ENCODE measurements at regions not wholly inside any gene's neighbourhood (a gene's known extent, or its start where the extent isn't known, plus 50 kb on each side); places are given as distances from the start of the nearest gene placed in this dataset.

- no peaks in the 10 kb centered on the region for H3K36me3 ChIP-seq (ENCODE audit: insufficient read depth, low read length)
- no peaks in the 10 kb centered on the region for H3K9me3 ChIP-seq (replicated peaks; ENCODE audit: low read length)
- H3K4me2 ChIP-seq (ENCODE audit: low read length): no peak overlapping the region
- H3K4me3 ChIP-seq (ENCODE audit: low read length): no peak overlapping the region
- peaks cover 57% of the 10 kb centered on the region for H3K27me3 ChIP-seq (ENCODE audit: control insufficient read depth, insufficient read depth, low read length)
- H3K4me1 ChIP-seq (ENCODE audit: control insufficient read depth, insufficient read depth, low read length): no peaks in the 10 kb centered on the region
- no peak overlapping the region for H3K9ac ChIP-seq (ENCODE audit: low read depth, low read length)
Measured at GRCh38 chr15:77764095-77764494, 131.4 kb upstream of the LINGO1 start.

DNA sequence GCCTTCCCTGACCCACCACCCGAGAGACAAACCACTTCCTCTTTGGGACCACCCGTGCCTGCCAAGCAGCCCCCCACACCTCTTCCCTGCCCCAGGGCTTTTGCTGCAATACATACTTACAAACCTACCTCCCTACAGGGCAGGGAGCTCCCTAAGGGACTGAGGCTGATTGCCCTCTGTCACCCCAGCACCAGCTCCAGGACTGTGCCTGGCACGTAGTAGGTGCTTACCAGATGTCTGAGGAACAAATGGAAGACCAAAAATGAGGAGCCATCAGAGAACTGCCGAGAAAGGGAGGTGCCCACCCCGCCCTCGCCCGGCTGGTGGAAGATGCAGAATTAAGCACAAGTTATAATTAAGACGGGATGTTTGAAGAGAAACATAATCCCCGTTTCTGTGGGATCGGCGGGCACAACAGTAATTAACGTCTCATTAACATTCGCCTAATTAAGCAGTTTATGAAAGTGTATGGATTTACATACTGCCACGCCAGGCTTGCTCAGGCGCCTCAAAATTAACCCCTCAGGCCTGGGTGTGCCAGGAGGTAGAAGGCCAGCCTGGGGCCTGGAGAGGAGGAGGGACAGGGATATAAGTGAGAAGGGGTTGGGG, 130.1 kb upstream of the LINGO1 start:
- H3K4me1 ChIP-seq (ENCODE audit: control insufficient read depth, insufficient read depth, low read length): no peaks in the 10 kb centered on the region
- H3K4me3 ChIP-seq (ENCODE audit: low read length): no peak overlapping the region
- H3K36me3 ChIP-seq (ENCODE audit: insufficient read depth, low read length): no peaks in the 10 kb centered on the region
- H3K9me3 ChIP-seq (replicated peaks; ENCODE audit: low read length): no peaks in the 10 kb centered on the region
- H3K27me3 ChIP-seq (ENCODE audit: control insufficient read depth, insufficient read depth, low read length): peaks cover 55% of the 10 kb centered on the region
- H3K9ac ChIP-seq (ENCODE audit: low read depth, low read length): no peak overlapping the region
- no peak overlapping the region for H3K4me2 ChIP-seq (ENCODE audit: low read length)

GRCh38 chr15:77759896-77760592, 127.3 kb upstream of the LINGO1 start:
- H3K27me3 ChIP-seq (ENCODE audit: control insufficient read depth, insufficient read depth, low read length): peaks cover 38% of the 10 kb centered on the region
- no peak overlapping the region for H3K4me3 ChIP-seq (ENCODE audit: low read length)
- no peaks in the 10 kb centered on the region for H3K36me3 ChIP-seq (ENCODE audit: insufficient read depth, low read length)
- H3K4me1 ChIP-seq (ENCODE audit: control insufficient read depth, insufficient read depth, low read length): no peaks in the 10 kb centered on the region
- no peak overlapping the region for H3K4me2 ChIP-seq (ENCODE audit: low read length)
- H3K9ac ChIP-seq (ENCODE audit: low read depth, low read length): no peak overlapping the region
- H3K9me3 ChIP-seq (replicated peaks; ENCODE audit: low read length): no peaks in the 10 kb centered on the region

GRCh38 chr15:77753939-77754338, 121.2 kb upstream of the LINGO1 start:
- Histone ChIP-seq H3K4me1 (ENCODE audit: control insufficient read depth, insufficient read depth, low read length) (no peaks in the 10 kb centered on the region), H3K27me3 (ENCODE audit: control insufficient read depth, insufficient read depth, low read length) (peaks cover 12% of the 10 kb centered on the region), H3K9ac (ENCODE audit: low read depth, low read length) (no peak overlapping the region), H3K4me2 (ENCODE audit: low read length) (no peak overlapping the region), H3K4me3 (ENCODE audit: low read length) (no peak overlapping the region), H3K36me3 (ENCODE audit: insufficient read depth, low read length) (no peaks in the 10 kb centered on the region), H3K9me3 (replicated peaks; ENCODE audit: low read length) (no peaks in the 10 kb centered on the region)

DNA sequence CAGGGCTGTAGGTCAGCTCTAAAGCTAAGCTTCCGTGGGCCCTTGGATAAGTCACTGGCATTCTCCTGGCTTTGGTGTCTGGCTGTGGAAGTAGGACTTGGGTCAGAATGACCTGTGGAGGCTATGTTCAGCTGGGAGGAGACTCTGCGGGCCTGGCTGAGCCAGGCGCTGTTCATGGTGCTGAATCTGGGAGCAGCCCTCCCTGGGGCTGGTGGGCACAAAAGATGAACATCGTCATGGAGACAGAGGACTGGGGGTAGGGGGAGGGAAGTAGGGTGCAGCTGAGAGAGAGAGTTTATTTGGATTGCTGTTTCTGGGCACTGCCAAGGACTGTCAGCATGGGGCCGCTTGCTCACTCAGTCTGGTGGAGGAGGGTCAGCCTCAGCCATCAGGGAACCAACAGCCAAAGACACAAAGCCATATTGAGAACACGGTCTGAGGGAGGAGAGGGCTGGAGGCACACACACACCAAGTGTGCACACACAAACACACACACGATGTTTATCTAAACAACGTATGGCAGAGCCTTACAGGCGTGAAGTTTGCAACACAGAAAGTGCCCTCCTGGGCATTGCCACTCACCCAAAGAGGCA, 120.7 kb upstream of the LINGO1 start:
- Histone ChIP-seq H3K9me3 (replicated peaks; ENCODE audit: low read length) (no peaks in the 10 kb centered on the region), H3K9ac (ENCODE audit: low read depth, low read length) (no peak overlapping the region), H3K4me3 (ENCODE audit: low read length) (no peak overlapping the region), H3K4me2 (ENCODE audit: low read length) (no peak overlapping the region), H3K27me3 (ENCODE audit: control insufficient read depth, insufficient read depth, low read length) (peaks cover 7% of the 10 kb centered on the region), H3K36me3 (ENCODE audit: insufficient read depth, low read length) (no peaks in the 10 kb centered on the region), H3K4me1 (ENCODE audit: control insufficient read depth, insufficient read depth, low read length) (no peaks in the 10 kb centered on the region)

- no peaks in the 10 kb centered on the region for H3K9me3 ChIP-seq (replicated peaks; ENCODE audit: low read length)
- no peak overlapping the region for H3K4me2 ChIP-seq (ENCODE audit: low read length)
- H3K4me3 ChIP-seq (ENCODE audit: low read length): no peak overlapping the region
- H3K36me3 ChIP-seq (ENCODE audit: insufficient read depth, low read length): no peaks in the 10 kb centered on the region
- no peak overlapping the region for H3K9ac ChIP-seq (ENCODE audit: low read depth, low read length)
- H3K27me3 ChIP-seq (ENCODE audit: control insufficient read depth, insufficient read depth, low read length): peaks cover 14% of the 10 kb centered on the region
- no peaks in the 10 kb centered on the region for H3K4me1 ChIP-seq (ENCODE audit: control insufficient read depth, insufficient read depth, low read length)
Measured at GRCh38 chr15:77749998-77750540, 117.4 kb upstream of the LINGO1 start.

- Histone ChIP-seq H3K9me3 (replicated peaks; ENCODE audit: low read length) (no peaks in the 10 kb centered on the region), H3K9ac (ENCODE audit: low read depth, low read length) (no peak overlapping the region), H3K4me3 (ENCODE audit: low read length) (no peak overlapping the region), H3K27me3 (ENCODE audit: control insufficient read depth, insufficient read depth, low read length) (peaks cover 14% of the 10 kb centered on the region), H3K4me2 (ENCODE audit: low read length) (no peak overlapping the region), H3K4me1 (ENCODE audit: control insufficient read depth, insufficient read depth, low read length) (no peaks in the 10 kb centered on the region), H3K36me3 (ENCODE audit: insufficient read depth, low read length) (no peaks in the 10 kb centered on the region)
Measured at GRCh38 chr15:77749236-77749997, 116.7 kb upstream of the LINGO1 start.

- Histone ChIP-seq H3K4me2 (ENCODE audit: low read length) (peak overlapping the region; percentile 59), H3K4me3 (ENCODE audit: low read length) (no peak overlapping the region), H3K36me3 (ENCODE audit: insufficient read depth, low read length) (no peaks in the 10 kb centered on the region), H3K9ac (ENCODE audit: low read depth, low read length) (no peak overlapping the region), H3K4me1 (ENCODE audit: control insufficient read depth, insufficient read depth, low read length) (no peaks in the 10 kb centered on the region), H3K9me3 (replicated peaks; ENCODE audit: low read length) (no peaks in the 10 kb centered on the region), H3K27me3 (ENCODE audit: control insufficient read depth, insufficient read depth, low read length) (peaks cover 15% of the 10 kb centered on the region)
Measured at GRCh38 chr15:77748078-77749064, 115.7 kb upstream of the LINGO1 start.

DNA sequence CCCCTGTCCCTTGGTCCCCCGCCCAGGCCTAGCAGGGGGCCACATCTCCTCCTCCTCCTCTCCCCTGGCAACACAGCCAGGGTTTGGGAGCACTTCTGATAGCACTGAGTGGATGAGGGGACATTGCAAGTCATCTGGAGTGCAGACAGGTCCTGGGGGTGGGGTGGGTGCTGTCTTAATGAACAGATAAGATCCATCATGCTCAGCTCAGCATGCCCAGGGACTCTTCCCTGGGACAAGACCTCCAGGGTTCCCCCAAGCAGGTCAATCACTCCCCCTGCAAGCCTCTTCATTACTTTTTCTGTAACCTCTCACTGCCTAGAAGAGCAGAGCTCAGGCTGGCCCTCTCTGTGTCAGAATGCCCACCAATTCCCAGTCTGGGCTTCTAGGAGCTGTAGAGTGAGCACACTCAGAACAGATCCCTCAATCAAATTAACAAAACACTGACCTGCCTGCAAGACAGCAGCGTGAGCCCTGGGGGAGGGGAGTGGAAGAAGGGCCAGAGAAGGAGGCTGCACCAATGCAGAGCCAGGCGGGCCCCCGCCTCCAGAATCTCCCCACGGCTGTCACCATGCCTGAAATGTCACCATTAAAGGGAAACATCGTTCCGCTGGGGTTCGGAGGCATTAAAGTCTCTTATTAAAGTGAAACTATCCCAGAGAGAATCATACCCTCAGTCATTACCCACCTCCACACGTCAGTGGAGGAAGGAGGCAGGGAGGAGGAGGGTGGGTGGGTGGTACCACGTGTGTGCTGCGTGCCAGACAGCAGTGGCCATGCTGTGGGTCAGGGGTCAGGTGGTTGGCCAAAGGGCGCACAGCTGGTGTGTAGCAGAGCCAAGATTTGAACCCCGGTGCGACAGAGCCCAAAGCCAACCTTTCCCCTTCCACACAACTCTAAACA, 114.7 kb upstream of the LINGO1 start:
- Histone ChIP-seq H3K27me3 (ENCODE audit: control insufficient read depth, insufficient read depth, low read length) (peaks cover 23% of the 10 kb centered on the region), H3K4me2 (ENCODE audit: low read length) (peak overlapping the region; percentile 59), H3K9me3 (replicated peaks; ENCODE audit: low read length) (no peaks in the 10 kb centered on the region), H3K4me3 (ENCODE audit: low read length) (no peak overlapping the region), H3K36me3 (ENCODE audit: insufficient read depth, low read length) (no peaks in the 10 kb centered on the region), H3K4me1 (ENCODE audit: control insufficient read depth, insufficient read depth, low read length) (no peaks in the 10 kb centered on the region), H3K9ac (ENCODE audit: low read depth, low read length) (no peak overlapping the region)

All from skeletal muscle satellite cell (primary cell).